Nephron (organoid): ENCODE measurements at regions not wholly inside any gene's neighbourhood (a gene's known extent, or its start where the extent isn't known, plus 50 kb on each side); places are given as distances from the start of the nearest gene placed in this dataset.

ENCODE experiments used
- H3K27ac Mint-ChIP-seq, 3 experiments: 2 replicates each; pipeline ENCODE4 v1.8.0; 2020; ENCODE audit warnings: mixed read lengths in 3 of 3, mild to moderate bottlenecking in 2 of 3, moderate library complexity in 1 of 3
- H3K27me3 Mint-ChIP-seq: 2 replicates; pipeline ENCODE4 v1.8.0; 2021; ENCODE audit warnings: low read depth, mild to moderate bottlenecking, moderate library complexity, mixed read lengths
- H3K36me3 Mint-ChIP-seq: 2 replicates; pipeline ENCODE4 v1.8.0; 2020; ENCODE audit warnings: low read depth, mixed read lengths
- H3K4me1 Mint-ChIP-seq: 2 replicates; pipeline ENCODE4 v1.8.0; 2020; ENCODE audit warnings: mixed read lengths
- H3K4me3 Mint-ChIP-seq, 3 experiments: 2 replicates each; pipeline ENCODE4 v1.8.0; 2020; ENCODE audit warnings: mild to moderate bottlenecking in 3 of 3, mixed read lengths in 3 of 3, moderate library complexity in 2 of 3
- H3K9me3 Mint-ChIP-seq: 2 replicates; pipeline ENCODE4 v1.8.0; 2020; ENCODE audit warnings: mixed read lengths
- TF ChIP-seq, protein P1 (sequence below), 3 experiments: fragments of 200-600 bp; sonication (generic); IDR thresholded peaks; one replicate each; pipeline ENCODE4 v1.5.0; 2021; ENCODE audit warnings: antibody characterized with exemption in 3 of 3; ENCODE audit not compliant: unreplicated experiment in 3 of 3

DNA sequence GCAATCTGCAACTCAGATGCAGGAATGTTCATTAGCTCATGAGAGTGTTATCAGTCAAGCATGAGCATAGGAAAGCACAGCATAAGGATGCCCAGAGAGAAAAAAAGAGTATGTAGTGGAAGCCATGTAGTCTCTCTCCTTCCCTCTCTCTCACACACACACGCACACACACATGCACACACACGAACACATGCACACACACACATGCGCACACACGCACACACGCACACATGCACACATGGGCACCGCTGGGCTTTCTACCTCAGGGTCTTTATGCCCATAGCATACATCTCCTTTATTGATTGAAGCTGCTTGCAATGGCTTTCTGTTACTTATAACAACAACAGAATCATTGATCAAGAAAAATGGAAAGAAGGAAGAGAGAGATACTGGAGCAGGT, 240.9 kb downstream of the ETNK1 start:
- no peaks in the 10 kb centered on the region for H3K9me3 Mint-ChIP-seq
- H3K27ac Mint-ChIP-seq = no peak overlapping the region
- no peaks in the 10 kb centered on the region for H3K27me3 Mint-ChIP-seq
- no peak overlapping the region for H3K4me3 Mint-ChIP-seq
- TF ChIP-seq, protein P1, sequence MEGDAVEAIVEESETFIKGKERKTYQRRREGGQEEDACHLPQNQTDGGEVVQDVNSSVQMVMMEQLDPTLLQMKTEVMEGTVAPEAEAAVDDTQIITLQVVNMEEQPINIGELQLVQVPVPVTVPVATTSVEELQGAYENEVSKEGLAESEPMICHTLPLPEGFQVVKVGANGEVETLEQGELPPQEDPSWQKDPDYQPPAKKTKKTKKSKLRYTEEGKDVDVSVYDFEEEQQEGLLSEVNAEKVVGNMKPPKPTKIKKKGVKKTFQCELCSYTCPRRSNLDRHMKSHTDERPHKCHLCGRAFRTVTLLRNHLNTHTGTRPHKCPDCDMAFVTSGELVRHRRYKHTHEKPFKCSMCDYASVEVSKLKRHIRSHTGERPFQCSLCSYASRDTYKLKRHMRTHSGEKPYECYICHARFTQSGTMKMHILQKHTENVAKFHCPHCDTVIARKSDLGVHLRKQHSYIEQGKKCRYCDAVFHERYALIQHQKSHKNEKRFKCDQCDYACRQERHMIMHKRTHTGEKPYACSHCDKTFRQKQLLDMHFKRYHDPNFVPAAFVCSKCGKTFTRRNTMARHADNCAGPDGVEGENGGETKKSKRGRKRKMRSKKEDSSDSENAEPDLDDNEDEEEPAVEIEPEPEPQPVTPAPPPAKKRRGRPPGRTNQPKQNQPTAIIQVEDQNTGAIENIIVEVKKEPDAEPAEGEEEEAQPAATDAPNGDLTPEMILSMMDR (IDR thresholded peaks at IDR 0.05; ENCODE audit: unreplicated experiment in 3 of 3) = no peak
- peaks cover 3% of the 10 kb centered on the region for H3K4me1 Mint-ChIP-seq
- no peaks in the 10 kb centered on the region for H3K36me3 Mint-ChIP-seq

DNA sequence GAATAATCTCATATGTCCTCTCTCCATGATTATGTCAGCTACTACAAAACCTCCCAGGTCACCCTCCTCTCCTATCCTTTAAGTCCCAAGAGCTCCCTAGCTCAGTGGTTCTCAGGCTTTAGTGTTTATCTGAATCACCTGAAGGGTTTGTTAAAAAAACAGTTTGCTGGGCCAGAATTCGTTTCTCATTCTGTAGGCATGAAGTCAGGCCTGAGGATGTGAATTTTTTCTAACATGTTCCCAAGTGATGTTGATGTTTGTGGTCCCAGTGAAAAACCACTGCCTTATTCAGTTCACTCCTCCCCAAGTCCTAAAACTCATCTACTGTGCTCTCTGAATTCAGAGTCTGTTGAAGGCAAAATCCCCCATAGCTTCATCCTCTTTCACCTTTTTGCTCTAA, 241.4 kb downstream of the ETNK1 start:
- no peak overlapping the region for H3K27ac Mint-ChIP-seq
- H3K27me3 Mint-ChIP-seq = no peaks in the 10 kb centered on the region
- no peaks in the 10 kb centered on the region for H3K36me3 Mint-ChIP-seq
- H3K4me3 Mint-ChIP-seq = no peak overlapping the region
- no peaks in the 10 kb centered on the region for H3K4me1 Mint-ChIP-seq
- TF ChIP-seq, protein P1 (IDR thresholded peaks at IDR 0.05; ENCODE audit: unreplicated experiment in 3 of 3) = no peak
- no peaks in the 10 kb centered on the region for H3K9me3 Mint-ChIP-seq

DNA sequence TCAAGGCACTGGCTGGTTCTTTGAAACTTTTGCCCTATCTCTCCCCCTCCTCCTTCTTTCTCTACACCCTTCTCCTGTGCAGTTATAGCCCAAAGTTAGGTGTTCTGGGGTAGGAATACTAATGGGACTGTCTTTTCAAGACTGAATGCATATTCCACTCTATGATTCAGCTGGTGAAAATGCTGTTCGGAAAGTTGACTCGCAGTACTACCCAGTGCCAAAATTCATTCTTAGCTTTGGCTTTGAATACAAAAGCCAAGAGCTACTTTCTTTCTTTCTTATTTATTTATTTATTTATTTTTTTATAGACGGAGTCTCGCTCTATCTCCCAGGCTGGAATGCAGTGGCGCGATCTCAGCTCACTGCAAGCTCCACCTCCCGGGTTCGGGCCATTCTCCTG, 249.2 kb downstream of the ETNK1 start:
- Mint-ChIP-seq H3K36me3 (no peaks in the 10 kb centered on the region), H3K4me1 (no peaks in the 10 kb centered on the region), H3K4me3 (no peak overlapping the region), H3K9me3 (no peaks in the 10 kb centered on the region), H3K27me3 (no peaks in the 10 kb centered on the region), H3K27ac (no peak overlapping the region)
- TF ChIP-seq, protein P1 (IDR thresholded peaks at IDR 0.05; ENCODE audit: unreplicated experiment in 3 of 3) = no peak

DNA sequence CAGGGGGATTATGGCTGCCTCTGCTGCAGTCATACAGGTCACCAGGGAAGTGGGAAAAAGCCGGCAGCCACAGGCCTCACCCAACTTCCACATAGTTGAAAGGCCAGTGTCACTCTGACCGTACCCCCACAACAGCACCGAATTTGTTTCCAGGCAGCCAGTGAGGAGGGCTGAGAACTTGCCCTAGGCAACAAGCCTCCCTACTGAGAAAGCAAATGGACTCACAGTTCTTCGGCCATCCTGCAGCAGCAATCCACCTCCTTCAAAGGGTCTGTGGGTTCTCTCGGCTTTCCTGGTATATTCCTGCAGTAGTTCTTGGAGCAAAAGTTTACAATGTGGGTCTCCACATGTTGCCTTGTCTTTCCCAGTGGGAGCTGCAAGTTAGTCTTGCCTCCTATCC, 251.3 kb downstream of the ETNK1 start:
- H3K9me3 Mint-ChIP-seq = no peaks in the 10 kb centered on the region

DNA sequence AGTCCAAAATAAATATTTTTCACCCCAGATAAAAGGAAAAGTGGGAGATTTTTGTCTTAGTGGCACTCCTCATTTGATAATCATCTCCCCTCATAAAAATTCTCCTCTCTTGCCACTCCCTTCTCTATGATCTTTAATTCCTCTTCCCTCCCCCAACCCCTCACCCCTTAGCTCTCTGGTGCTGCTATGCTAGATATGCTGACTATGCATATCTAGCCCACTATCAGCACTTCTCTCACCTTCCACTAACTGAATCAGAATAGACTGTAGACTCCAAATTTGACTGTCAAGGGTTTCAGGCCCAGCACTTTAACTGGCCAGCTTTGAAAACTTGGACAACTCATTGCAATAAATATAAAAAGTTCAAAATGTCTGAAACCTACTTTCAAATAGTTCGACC, 254.2 kb downstream of the ETNK1 start:
- H3K9me3 Mint-ChIP-seq = no peaks in the 10 kb centered on the region
- H3K36me3 Mint-ChIP-seq = no peaks in the 10 kb centered on the region
- no peak overlapping the region for H3K27ac Mint-ChIP-seq
- TF ChIP-seq, protein P1 (IDR thresholded peaks at IDR 0.05; ENCODE audit: unreplicated experiment in 3 of 3) = no peak
- H3K4me1 Mint-ChIP-seq = no peaks in the 10 kb centered on the region
- H3K4me3 Mint-ChIP-seq = no peak overlapping the region
- H3K27me3 Mint-ChIP-seq = no peaks in the 10 kb centered on the region

More for the DNA sequence above, 251.3 kb downstream of the ETNK1 start:
- Mint-ChIP-seq H3K4me1 (no peaks in the 10 kb centered on the region), H3K27me3 (no peaks in the 10 kb centered on the region), H3K4me3 (no peak overlapping the region), H3K36me3 (no peaks in the 10 kb centered on the region), H3K27ac (no peak overlapping the region)
- TF ChIP-seq, protein P1 (IDR thresholded peaks at IDR 0.05; ENCODE audit: unreplicated experiment in 3 of 3) = no peak

DNA sequence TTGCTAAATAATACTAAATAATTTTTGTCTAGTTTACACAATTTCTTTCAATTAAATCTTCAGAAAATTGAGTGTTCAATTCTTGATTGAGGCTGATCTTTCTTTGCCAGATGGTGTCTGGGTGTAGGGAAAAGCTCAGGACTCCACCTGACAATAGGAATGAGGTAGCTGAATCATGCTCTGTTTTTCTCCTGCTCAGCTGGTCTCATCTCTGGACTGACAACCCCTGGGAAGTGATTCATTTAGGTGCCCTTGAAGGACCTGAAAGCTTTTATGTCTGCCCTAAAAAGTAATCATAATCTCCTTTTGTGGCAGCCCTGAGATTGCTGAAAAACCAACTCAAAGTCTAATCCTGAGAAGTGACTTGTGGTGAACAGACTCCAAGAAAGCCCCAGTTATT, 255.4 kb downstream of the ETNK1 start:
- H3K36me3 Mint-ChIP-seq = no peaks in the 10 kb centered on the region
- no peak overlapping the region for H3K4me3 Mint-ChIP-seq
- H3K4me1 Mint-ChIP-seq = no peaks in the 10 kb centered on the region
- no peak overlapping the region for H3K27ac Mint-ChIP-seq
- no peaks in the 10 kb centered on the region for H3K9me3 Mint-ChIP-seq
- TF ChIP-seq, protein P1 (IDR thresholded peaks at IDR 0.05; ENCODE audit: unreplicated experiment in 3 of 3) = no peak
- no peaks in the 10 kb centered on the region for H3K27me3 Mint-ChIP-seq
